HepG2 (cell line): ENCODE measurements at regions not wholly inside any gene's neighbourhood (a gene's known extent, or its start where the extent isn't known, plus 50 kb on each side); places are given as distances from the start of the nearest gene placed in this dataset.
A peak's percentile ranks its signal among the peaks of the same experiment; 100 is the strongest.

Source experiments
- BRD4 ChIP-seq: sonication (generic); formaldehyde crosslinking; IDR thresholded peaks from 2 replicates; pipeline ENCODE4 v1.4.0; 2020; ENCODE audit warnings: missing genetic modification reagents
- HNRNPUL1 ChIP-seq: fragments of 200-400 bp; formaldehyde crosslinking; IDR thresholded peaks from 2 replicates; pipeline ENCODE4 v1.6.1; 2017; ENCODE audit warnings: low read depth, mild to moderate bottlenecking, low read length, moderate library complexity
- IRX3 ChIP-seq: sonication (generic); formaldehyde crosslinking; IDR thresholded peaks from 2 replicates; pipeline ENCODE4 v1.8.1; 2023; ENCODE audit warnings: mild to moderate bottlenecking, low read depth, missing genetic modification reagents, borderline replicate concordance
- KLF16 ChIP-seq, 2 experiments: sonication (generic) in 1 of 2; formaldehyde crosslinking in 1 of 2; IDR thresholded peaks; 2 replicates each; pipeline versions ENCODE4 v1.6.1 to v1.8.0; 2016 to 2023; ENCODE audit warnings: missing genetic modification reagents in 2 of 2, missing compliant biosample characterization in 1 of 2
- POGZ ChIP-seq: sonication (generic); formaldehyde crosslinking; IDR thresholded peaks from 2 replicates; pipeline ENCODE4 v1.4.0; 2020; ENCODE audit warnings: mild to moderate bottlenecking, missing genetic modification reagents
- PRPF4 ChIP-seq: fragments of 200-400 bp; formaldehyde crosslinking; IDR thresholded peaks from 2 replicates; pipeline ENCODE4 v1.6.1; 2016; ENCODE audit warnings: low read length, low read depth; ENCODE audit not compliant: poor library complexity, severe bottlenecking
- SMAD3 ChIP-seq: sonication (generic); formaldehyde crosslinking; IDR thresholded peaks from 2 replicates; pipeline ENCODE4 v1.4.0; 2020; ENCODE audit warnings: missing genetic modification reagents
- ZMYM3 ChIP-seq: sonication (generic); formaldehyde crosslinking; IDR thresholded peaks from 2 replicates; pipeline ENCODE4 v1.5.1; 2020; ENCODE audit warnings: mild to moderate bottlenecking, missing genetic modification reagents
- ZNF143 ChIP-seq: sonication (generic); formaldehyde crosslinking; IDR thresholded peaks from 2 replicates; pipeline ENCODE4 v1.4.0; 2020; ENCODE audit warnings: missing genetic modification reagents
- ZNF292 ChIP-seq: sonication (generic); formaldehyde crosslinking; IDR thresholded peaks from 2 replicates; pipeline ENCODE4 v1.8.1; 2022; ENCODE audit warnings: mild to moderate bottlenecking, low read depth, missing genetic modification reagents, borderline replicate concordance
- ZNF83 ChIP-seq: sonication (generic); formaldehyde crosslinking; IDR thresholded peaks from 2 replicates; pipeline ENCODE4 v1.4.0; 2020; ENCODE audit warnings: missing genetic modification reagents, mild to moderate bottlenecking, borderline replicate concordance
- TF ChIP-seq, protein P1 (sequence below): sonication (generic); formaldehyde crosslinking; IDR thresholded peaks from 2 replicates; pipeline ENCODE4 v1.4.0; 2020; ENCODE audit warnings: missing genetic modification reagents
- TF ChIP-seq, protein P2 (sequence below): IDR thresholded peaks from 2 replicates; pipeline ENCODE4 v1.4.0; 2020; ENCODE audit warnings: mild to moderate bottlenecking, missing genetic modification reagents
- TF ChIP-seq, protein P3 (sequence below): IDR thresholded peaks from 2 replicates; pipeline ENCODE4 v1.6.1; 2016; ENCODE audit warnings: missing compliant biosample characterization, missing genetic modification reagents, borderline replicate concordance
- TF ChIP-seq, protein P4 (sequence below): sonication (generic); formaldehyde crosslinking; IDR thresholded peaks from 2 replicates; pipeline ENCODE4 v1.8.0; 2022; ENCODE audit warnings: missing genetic modification reagents, mild to moderate bottlenecking, inconsistent platforms, borderline replicate concordance
- TF ChIP-seq, protein P5 (sequence below): sonication (generic); formaldehyde crosslinking; IDR thresholded peaks from 2 replicates; pipeline ENCODE4 v1.4.0; 2020; ENCODE audit warnings: low read depth, mild to moderate bottlenecking, missing genetic modification reagents
- TF ChIP-seq, protein P6 (sequence below): sonication (generic); formaldehyde crosslinking; IDR thresholded peaks from 2 replicates; pipeline ENCODE4 v1.4.0; 2020; ENCODE audit warnings: missing genetic modification reagents, mild to moderate bottlenecking, borderline replicate concordance

DNA sequence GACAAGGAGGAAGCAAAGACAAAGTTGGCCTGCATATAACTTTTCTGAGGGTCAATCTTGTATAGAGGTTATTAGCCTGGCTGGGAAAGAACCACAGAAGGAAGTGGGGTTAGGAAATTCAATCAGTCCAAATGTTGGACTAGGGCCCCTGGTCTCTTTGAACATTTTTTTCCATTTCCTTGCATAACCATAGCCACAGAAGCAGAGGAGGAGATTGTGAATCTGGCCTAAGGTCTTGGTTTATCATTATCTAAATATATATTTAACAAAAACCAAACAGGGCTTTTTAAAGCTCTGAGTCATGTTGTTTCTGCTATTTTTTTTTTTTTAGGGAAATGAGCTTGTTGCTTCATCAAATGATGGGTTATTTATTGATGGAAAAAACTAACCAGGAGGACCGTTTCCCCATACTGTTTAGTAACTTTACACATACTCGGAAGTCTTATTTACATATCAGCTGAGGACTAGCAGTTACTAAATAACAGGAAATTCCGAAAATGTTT, 97.7 kb upstream of the ACSL4 start (continued):
- TF ChIP-seq POGZ (no peak), KLF16 (CRISPR knock-in tag; IDR thresholded peaks at IDR 0.05) (no peak), PRPF4 (no peak), ZNF292 (CRISPR knock-in tag) (no peak), ZNF83 (CRISPR knock-in tag) (no peak), IRX3 (CRISPR knock-in tag) (no peak), ZMYM3 (CRISPR knock-in tag) (no peak), BRD4 (no peak), HNRNPUL1 (peak; percentile 53; the same call in 1 of the 2 replicates), ZNF143 (CRISPR knock-in tag) (no peak), SMAD3 (CRISPR knock-in tag) (peak; percentile 35; the same call in 1 of the 2 replicates)
- TF ChIP-seq, protein P1, sequence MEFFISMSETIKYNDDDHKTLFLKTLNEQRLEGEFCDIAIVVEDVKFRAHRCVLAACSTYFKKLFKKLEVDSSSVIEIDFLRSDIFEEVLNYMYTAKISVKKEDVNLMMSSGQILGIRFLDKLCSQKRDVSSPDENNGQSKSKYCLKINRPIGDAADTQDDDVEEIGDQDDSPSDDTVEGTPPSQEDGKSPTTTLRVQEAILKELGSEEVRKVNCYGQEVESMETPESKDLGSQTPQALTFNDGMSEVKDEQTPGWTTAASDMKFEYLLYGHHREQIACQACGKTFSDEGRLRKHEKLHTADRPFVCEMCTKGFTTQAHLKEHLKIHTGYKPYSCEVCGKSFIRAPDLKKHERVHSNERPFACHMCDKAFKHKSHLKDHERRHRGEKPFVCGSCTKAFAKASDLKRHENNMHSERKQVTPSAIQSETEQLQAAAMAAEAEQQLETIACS: no peak
- TF ChIP-seq, protein P2, sequence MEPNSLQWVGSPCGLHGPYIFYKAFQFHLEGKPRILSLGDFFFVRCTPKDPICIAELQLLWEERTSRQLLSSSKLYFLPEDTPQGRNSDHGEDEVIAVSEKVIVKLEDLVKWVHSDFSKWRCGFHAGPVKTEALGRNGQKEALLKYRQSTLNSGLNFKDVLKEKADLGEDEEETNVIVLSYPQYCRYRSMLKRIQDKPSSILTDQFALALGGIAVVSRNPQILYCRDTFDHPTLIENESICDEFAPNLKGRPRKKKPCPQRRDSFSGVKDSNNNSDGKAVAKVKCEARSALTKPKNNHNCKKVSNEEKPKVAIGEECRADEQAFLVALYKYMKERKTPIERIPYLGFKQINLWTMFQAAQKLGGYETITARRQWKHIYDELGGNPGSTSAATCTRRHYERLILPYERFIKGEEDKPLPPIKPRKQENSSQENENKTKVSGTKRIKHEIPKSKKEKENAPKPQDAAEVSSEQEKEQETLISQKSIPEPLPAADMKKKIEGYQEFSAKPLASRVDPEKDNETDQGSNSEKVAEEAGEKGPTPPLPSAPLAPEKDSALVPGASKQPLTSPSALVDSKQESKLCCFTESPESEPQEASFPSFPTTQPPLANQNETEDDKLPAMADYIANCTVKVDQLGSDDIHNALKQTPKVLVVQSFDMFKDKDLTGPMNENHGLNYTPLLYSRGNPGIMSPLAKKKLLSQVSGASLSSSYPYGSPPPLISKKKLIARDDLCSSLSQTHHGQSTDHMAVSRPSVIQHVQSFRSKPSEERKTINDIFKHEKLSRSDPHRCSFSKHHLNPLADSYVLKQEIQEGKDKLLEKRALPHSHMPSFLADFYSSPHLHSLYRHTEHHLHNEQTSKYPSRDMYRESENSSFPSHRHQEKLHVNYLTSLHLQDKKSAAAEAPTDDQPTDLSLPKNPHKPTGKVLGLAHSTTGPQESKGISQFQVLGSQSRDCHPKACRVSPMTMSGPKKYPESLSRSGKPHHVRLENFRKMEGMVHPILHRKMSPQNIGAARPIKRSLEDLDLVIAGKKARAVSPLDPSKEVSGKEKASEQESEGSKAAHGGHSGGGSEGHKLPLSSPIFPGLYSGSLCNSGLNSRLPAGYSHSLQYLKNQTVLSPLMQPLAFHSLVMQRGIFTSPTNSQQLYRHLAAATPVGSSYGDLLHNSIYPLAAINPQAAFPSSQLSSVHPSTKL (CRISPR knock-in tag): peak; percentile 61
- TF ChIP-seq, protein P3, sequence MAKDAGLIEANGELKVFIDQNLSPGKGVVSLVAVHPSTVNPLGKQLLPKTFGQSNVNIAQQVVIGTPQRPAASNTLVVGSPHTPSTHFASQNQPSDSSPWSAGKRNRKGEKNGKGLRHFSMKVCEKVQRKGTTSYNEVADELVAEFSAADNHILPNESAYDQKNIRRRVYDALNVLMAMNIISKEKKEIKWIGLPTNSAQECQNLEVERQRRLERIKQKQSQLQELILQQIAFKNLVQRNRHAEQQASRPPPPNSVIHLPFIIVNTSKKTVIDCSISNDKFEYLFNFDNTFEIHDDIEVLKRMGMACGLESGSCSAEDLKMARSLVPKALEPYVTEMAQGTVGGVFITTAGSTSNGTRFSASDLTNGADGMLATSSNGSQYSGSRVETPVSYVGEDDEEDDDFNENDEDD (CRISPR knock-in tag): no peak
- TF ChIP-seq, protein P4, sequence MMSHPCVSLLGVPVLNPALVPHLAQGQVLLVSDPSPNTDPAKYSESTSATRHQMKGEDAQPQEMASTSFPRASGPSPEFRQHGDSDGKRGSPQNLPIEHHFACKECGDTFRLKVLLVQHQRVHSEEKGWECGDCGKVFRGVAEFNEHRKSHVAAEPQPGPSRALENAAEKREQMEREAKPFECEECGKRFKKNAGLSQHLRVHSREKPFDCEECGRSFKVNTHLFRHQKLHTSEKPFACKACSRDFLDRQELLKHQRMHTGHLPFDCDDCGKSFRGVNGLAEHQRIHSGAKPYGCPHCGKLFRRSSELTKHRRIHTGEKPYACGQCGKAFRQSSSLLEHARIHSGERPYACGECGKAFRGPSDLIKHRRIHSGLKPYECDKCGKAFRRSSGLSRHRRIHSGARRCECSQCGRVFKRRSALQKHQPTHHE: no peak
- TF ChIP-seq, protein P5, sequence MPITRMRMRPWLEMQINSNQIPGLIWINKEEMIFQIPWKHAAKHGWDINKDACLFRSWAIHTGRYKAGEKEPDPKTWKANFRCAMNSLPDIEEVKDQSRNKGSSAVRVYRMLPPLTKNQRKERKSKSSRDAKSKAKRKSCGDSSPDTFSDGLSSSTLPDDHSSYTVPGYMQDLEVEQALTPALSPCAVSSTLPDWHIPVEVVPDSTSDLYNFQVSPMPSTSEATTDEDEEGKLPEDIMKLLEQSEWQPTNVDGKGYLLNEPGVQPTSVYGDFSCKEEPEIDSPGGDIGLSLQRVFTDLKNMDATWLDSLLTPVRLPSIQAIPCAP (CRISPR knock-in tag): no peak
- TF ChIP-seq, protein P6, sequence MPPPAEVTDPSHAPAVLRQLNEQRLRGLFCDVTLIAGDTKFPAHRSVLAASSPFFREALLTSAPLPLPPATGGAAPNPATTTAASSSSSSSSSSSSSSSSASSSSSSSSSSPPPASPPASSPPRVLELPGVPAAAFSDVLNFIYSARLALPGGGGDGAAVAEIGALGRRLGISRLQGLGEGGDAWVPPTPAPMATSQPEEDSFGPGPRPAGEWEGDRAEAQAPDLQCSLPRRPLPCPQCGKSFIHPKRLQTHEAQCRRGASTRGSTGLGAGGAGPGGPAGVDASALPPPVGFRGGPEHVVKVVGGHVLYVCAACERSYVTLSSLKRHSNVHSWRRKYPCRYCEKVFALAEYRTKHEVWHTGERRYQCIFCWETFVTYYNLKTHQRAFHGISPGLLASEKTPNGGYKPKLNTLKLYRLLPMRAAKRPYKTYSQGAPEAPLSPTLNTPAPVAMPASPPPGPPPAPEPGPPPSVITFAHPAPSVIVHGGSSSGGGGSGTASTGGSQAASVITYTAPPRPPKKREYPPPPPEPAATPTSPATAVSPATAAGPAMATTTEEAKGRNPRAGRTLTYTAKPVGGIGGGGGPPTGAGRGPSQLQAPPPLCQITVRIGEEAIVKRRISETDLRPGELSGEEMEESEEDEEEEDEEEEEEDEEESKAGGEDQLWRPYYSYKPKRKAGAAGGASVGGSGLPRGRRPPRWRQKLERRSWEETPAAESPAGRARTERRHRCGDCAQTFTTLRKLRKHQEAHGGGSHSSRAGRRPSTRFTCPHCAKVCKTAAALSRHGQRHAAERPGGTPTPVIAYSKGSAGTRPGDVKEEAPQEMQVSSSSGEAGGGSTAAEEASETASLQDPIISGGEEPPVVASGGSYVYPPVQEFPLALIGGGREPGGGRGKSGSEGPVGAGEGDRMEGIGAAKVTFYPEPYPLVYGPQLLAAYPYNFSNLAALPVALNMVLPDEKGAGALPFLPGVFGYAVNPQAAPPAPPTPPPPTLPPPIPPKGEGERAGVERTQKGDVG (CRISPR knock-in tag): no peak
